ENCODE measurements at regions not wholly inside any gene's neighbourhood (a gene's known extent, or its start where the extent isn't known, plus 50 kb on each side); places are given as distances from the start of the nearest gene placed in this dataset.

GRCh38 chr5:58208674-58209073 lies 251.2 kb downstream of the PLK2 start:
- TF ChIP-seq POLR2A (IDR thresholded peaks at IDR 0.05) (no peak), POLR2AphosphoS5 (IDR thresholded peaks at IDR 0.05) (no peak), EP300 (IDR thresholded peaks at IDR 0.05) (no peak)
